ENCODE measurements at regions not wholly inside any gene's neighbourhood (a gene's known extent, or its start where the extent isn't known, plus 50 kb on each side); places are given as distances from the start of the nearest gene placed in this dataset.
A peak's percentile ranks its signal among the peaks of the same experiment; 100 is the strongest.

GRCh38 chr18:76589866-76590265, 94.8 kb upstream of the ZNF516 start:
- no peak for TF ChIP-seq EZH2 (IDR thresholded peaks at IDR 0.05; ENCODE audit: insufficient read depth, low read length)
- TF ChIP-seq, protein P1, sequence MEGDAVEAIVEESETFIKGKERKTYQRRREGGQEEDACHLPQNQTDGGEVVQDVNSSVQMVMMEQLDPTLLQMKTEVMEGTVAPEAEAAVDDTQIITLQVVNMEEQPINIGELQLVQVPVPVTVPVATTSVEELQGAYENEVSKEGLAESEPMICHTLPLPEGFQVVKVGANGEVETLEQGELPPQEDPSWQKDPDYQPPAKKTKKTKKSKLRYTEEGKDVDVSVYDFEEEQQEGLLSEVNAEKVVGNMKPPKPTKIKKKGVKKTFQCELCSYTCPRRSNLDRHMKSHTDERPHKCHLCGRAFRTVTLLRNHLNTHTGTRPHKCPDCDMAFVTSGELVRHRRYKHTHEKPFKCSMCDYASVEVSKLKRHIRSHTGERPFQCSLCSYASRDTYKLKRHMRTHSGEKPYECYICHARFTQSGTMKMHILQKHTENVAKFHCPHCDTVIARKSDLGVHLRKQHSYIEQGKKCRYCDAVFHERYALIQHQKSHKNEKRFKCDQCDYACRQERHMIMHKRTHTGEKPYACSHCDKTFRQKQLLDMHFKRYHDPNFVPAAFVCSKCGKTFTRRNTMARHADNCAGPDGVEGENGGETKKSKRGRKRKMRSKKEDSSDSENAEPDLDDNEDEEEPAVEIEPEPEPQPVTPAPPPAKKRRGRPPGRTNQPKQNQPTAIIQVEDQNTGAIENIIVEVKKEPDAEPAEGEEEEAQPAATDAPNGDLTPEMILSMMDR (IDR thresholded peaks at IDR 0.05; ENCODE audit: insufficient read depth, low read depth, low read length): no peak
- FAIRE-seq: no peak
- Mint-ChIP-seq H3K4me3 (ENCODE audit: unreplicated experiment) (no peak overlapping the region), H3K36me3 (ENCODE audit: low read depth, unreplicated experiment) (no peaks in the 10 kb centered on the region), H3K4me1 (ENCODE audit: low read depth, unreplicated experiment) (peaks cover 2% of the 10 kb centered on the region), H3K27me3 (ENCODE audit: low read depth, unreplicated experiment) (peaks cover 19% of the 10 kb centered on the region), H3K27ac (ENCODE audit: unreplicated experiment) (no peak overlapping the region), H3K9me3 (ENCODE audit: unreplicated experiment) (no peaks in the 10 kb centered on the region)
- Histone ChIP-seq H3K36me3 (ENCODE audit: insufficient read depth, low read length) (no peaks in the 10 kb centered on the region), H2AFZ (ENCODE audit: low read depth, low read length) (no peak overlapping the region), H3K27ac (ENCODE audit: low read depth, low read length) (no peak overlapping the region), H3K4me1 (ENCODE audit: insufficient read depth, low read length) (no peaks in the 10 kb centered on the region), H4K20me1 (ENCODE audit: insufficient read depth, low read length) (no peaks in the 10 kb centered on the region), H3K4me2 (ENCODE audit: low read length) (no peak overlapping the region), H3K27me3 (ENCODE audit: insufficient read depth, low read length) (peaks cover 9% of the 10 kb centered on the region), H3K79me2 (ENCODE audit: insufficient read depth, low read length) (no peaks in the 10 kb centered on the region), H3K9ac (ENCODE audit: low read length) (no peak overlapping the region), H3K4me3 (ENCODE audit: insufficient read depth, low read depth, low read length) (no peak overlapping the region), H3K9me3 (ENCODE audit: insufficient read depth, low read depth, low read length) (no peaks in the 10 kb centered on the region)
- DNase-seq (ENCODE audit: low read depth): no peak

DNA sequence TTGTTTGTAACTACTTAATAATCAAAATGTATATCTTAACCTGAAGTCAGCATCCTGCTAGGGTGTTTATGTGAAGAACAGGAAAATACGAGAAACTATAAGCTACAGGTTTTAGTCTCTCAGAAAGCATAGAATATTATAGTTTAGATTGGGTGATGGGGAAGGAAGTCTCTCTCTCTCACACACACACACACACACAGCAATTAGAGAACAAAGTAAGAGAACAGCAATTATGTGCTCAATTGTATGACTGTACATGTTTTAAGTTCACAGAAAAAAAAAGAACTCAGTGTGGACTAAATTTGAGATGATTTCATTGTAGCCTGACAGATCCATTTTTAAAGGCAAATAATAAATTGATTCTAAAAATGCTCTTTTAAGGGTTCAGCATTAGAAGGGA, 94.3 kb upstream of the ZNF516 start:
- H3K79me2 ChIP-seq (ENCODE audit: insufficient read depth, low read length): no peaks in the 10 kb centered on the region
- H3K9me3 ChIP-seq (ENCODE audit: insufficient read depth, low read depth, low read length): no peaks in the 10 kb centered on the region
- Mint-ChIP-seq H3K9me3 (ENCODE audit: unreplicated experiment) (no peaks in the 10 kb centered on the region), H3K4me3 (ENCODE audit: unreplicated experiment) (no peak overlapping the region), H3K36me3 (ENCODE audit: low read depth, unreplicated experiment) (no peaks in the 10 kb centered on the region), H3K27ac (ENCODE audit: unreplicated experiment) (no peak overlapping the region), H3K27me3 (ENCODE audit: low read depth, unreplicated experiment) (peaks cover 19% of the 10 kb centered on the region), H3K4me1 (ENCODE audit: low read depth, unreplicated experiment) (peaks cover 2% of the 10 kb centered on the region)
- H3K27ac ChIP-seq (ENCODE audit: low read depth, low read length): no peak overlapping the region
- H4K20me1 ChIP-seq (ENCODE audit: insufficient read depth, low read length): no peaks in the 10 kb centered on the region
- TF ChIP-seq, protein P1 (IDR thresholded peaks at IDR 0.05; ENCODE audit: insufficient read depth, low read depth, low read length): no peak
- no peak for TF ChIP-seq EZH2 (IDR thresholded peaks at IDR 0.05; ENCODE audit: insufficient read depth, low read length)
- FAIRE-seq (no peak), DNase-seq (ENCODE audit: low read depth) (no peak)
- H2AFZ ChIP-seq (ENCODE audit: low read depth, low read length): peak overlapping the region; percentile 61
- peak overlapping the region; percentile 43 for H3K4me3 ChIP-seq (ENCODE audit: insufficient read depth, low read depth, low read length)
- H3K9ac ChIP-seq (ENCODE audit: low read length): no peak overlapping the region
- no peaks in the 10 kb centered on the region for H3K4me1 ChIP-seq (ENCODE audit: insufficient read depth, low read length)
- H3K27me3 ChIP-seq (ENCODE audit: insufficient read depth, low read length): peaks cover 9% of the 10 kb centered on the region
- H3K36me3 ChIP-seq (ENCODE audit: insufficient read depth, low read length): no peaks in the 10 kb centered on the region
- H3K4me2 ChIP-seq (ENCODE audit: low read length): peak overlapping the region; percentile 84

GRCh38 chr18:76588601-76589226, 93.7 kb upstream of the ZNF516 start:
- no peaks in the 10 kb centered on the region for H3K36me3 ChIP-seq (ENCODE audit: insufficient read depth, low read length)
- H3K9me3 ChIP-seq (ENCODE audit: insufficient read depth, low read depth, low read length): no peaks in the 10 kb centered on the region
- H3K27me3 ChIP-seq (ENCODE audit: insufficient read depth, low read length): peaks cover 12% of the 10 kb centered on the region
- peak overlapping the region; percentile 84 for H3K4me2 ChIP-seq (ENCODE audit: low read length)
- FAIRE-seq (no peak), DNase-seq (ENCODE audit: low read depth) (peak; percentile 24)
- H3K79me2 ChIP-seq (ENCODE audit: insufficient read depth, low read length): no peaks in the 10 kb centered on the region
- peaks cover 2% of the 10 kb centered on the region for H3K4me1 Mint-ChIP-seq (ENCODE audit: low read depth, unreplicated experiment)
- H3K36me3 Mint-ChIP-seq (ENCODE audit: low read depth, unreplicated experiment): no peaks in the 10 kb centered on the region
- no peaks in the 10 kb centered on the region for H3K4me1 ChIP-seq (ENCODE audit: insufficient read depth, low read length)
- peak overlapping the region; percentile 47 for H3K9ac ChIP-seq (ENCODE audit: low read length)
- no peak overlapping the region for H3K27ac ChIP-seq (ENCODE audit: low read depth, low read length)
- peak overlapping the region; percentile 61 for H2AFZ ChIP-seq (ENCODE audit: low read depth, low read length)
- H3K27ac Mint-ChIP-seq (ENCODE audit: unreplicated experiment): no peak overlapping the region
- H4K20me1 ChIP-seq (ENCODE audit: insufficient read depth, low read length): no peaks in the 10 kb centered on the region
- H3K4me3 Mint-ChIP-seq (ENCODE audit: unreplicated experiment): no peak overlapping the region
- no peaks in the 10 kb centered on the region for H3K9me3 Mint-ChIP-seq (ENCODE audit: unreplicated experiment)
- H3K27me3 Mint-ChIP-seq (ENCODE audit: low read depth, unreplicated experiment): peaks cover 24% of the 10 kb centered on the region
- TF ChIP-seq EZH2 (IDR thresholded peaks at IDR 0.05; ENCODE audit: insufficient read depth, low read length): no peak
- TF ChIP-seq, protein P1 (IDR thresholded peaks at IDR 0.05; ENCODE audit: insufficient read depth, low read depth, low read length): no peak
- peak overlapping the region; percentile 43 for H3K4me3 ChIP-seq (ENCODE audit: insufficient read depth, low read depth, low read length)

Data from astrocyte (in vitro differentiated cells and primary cell).